ENCODE measurements at regions not wholly inside any gene's neighbourhood (a gene's known extent, or its start where the extent isn't known, plus 50 kb on each side); places are given as distances from the start of the nearest gene placed in this dataset.
"Not testable (repeated sequence)": the region's sequence is repeated elsewhere in the genome, so short reads cannot be mapped to it uniquely, and the experiment has no call there.

- no peaks in the 10 kb centered on the region for H3K36me3 ChIP-seq (ENCODE audit: control insufficient read depth in 1 of 2, insufficient read depth in 2 of 2, low read length in 2 of 2)
- H3K9me2 ChIP-seq (ENCODE audit: insufficient read depth): no peaks in the 10 kb centered on the region
- ChIA-PET POLR2A (no interaction called here), RAD21 (ENCODE audit: low non-redundant PET in 1 of 2, low total read pairs in 2 of 2, uncharacterized antibody in 2 of 2, unreplicated experiment in 2 of 2) (no interaction called here), CTCF (no interaction called here)
- no peak overlapping the region for H3K9ac ChIP-seq (ENCODE audit: low read length)
- H3K79me2 ChIP-seq (ENCODE audit: insufficient read depth, low read length): no peaks in the 10 kb centered on the region
- intact Hi-C loops (cut with micrococcal nuclease): no loop called here
- H3K27ac ChIP-seq (ENCODE audit: low read depth, low read length): no peak overlapping the region
- peaks cover 13% of the 10 kb centered on the region; the same call in 1 of the 2 replicates for H3K27me3 ChIP-seq (ENCODE audit: insufficient read depth, low read length)
- TF ChIP-seq SP1 (IDR thresholded peaks at IDR 0.05; ENCODE audit: low read depth) (no peak), RAD21 (IDR thresholded peaks at IDR 0.05; ENCODE audit: low read depth) (no peak), SRF (IDR thresholded peaks at IDR 0.05; ENCODE audit: low read depth) (no peak), POLR2A (IDR thresholded peaks at IDR 0.05; ENCODE audit: borderline replicate concordance, extremely low read depth, insufficient read depth, insufficient read length) (no peak), EZH2phosphoT487 (IDR thresholded peaks at IDR 0.05; ENCODE audit: borderline replicate concordance) (no peak), TCF7L2 (IDR thresholded peaks at IDR 0.05; ENCODE audit: borderline replicate concordance, extremely low read depth, insufficient read depth, insufficient read length) (no peak), ZBTB33 (IDR thresholded peaks at IDR 0.05; ENCODE audit: extremely low read depth, insufficient replicate concordance, low read length) (no peak), YY1 (IDR thresholded peaks at IDR 0.05; ENCODE audit: extremely low read depth, insufficient replicate concordance, low read depth, low read length) (no peak), SIN3A (IDR thresholded peaks at IDR 0.05; ENCODE audit: low read depth) (no peak)
- H3K9me3 ChIP-seq (ENCODE audit: control insufficient read depth in 1 of 2, insufficient read depth in 1 of 2, low read depth in 1 of 2, low read length in 2 of 2): no peaks in the 10 kb centered on the region
- H3K4me2 ChIP-seq (ENCODE audit: low read length): no peak overlapping the region
- H3K4me1 ChIP-seq (ENCODE audit: control insufficient read depth in 1 of 2, insufficient read depth in 2 of 2, low read length in 2 of 2): no peaks in the 10 kb centered on the region
- ATAC-seq (no peak), DNase-seq (ENCODE audit: low read depth, low spot score) (no peak)
- no TSS peak for BruUV-seq (replicated peaks)
- H2AFZ ChIP-seq (ENCODE audit: low read depth, low read length, poor library complexity, severe bottlenecking): no peak overlapping the region
- no peak overlapping the region for H3K4me3 ChIP-seq (replicated peaks in 1 of 2; ENCODE audit: low read depth in 1 of 2, low read length in 2 of 2)
- no peaks in the 10 kb centered on the region for H4K20me1 ChIP-seq (ENCODE audit: insufficient read depth)
Observed at GRCh38 chr20:57973886-57974285, 254.6 kb downstream of the ANKRD60 start.

GRCh38 chr20:57971583-57971982 is 256.9 kb downstream of the ANKRD60 start:
- H3K9me2 ChIP-seq (ENCODE audit: insufficient read depth); intact Hi-C loops (cut with micrococcal nuclease); H3K36me3 ChIP-seq (ENCODE audit: control insufficient read depth in 1 of 2, insufficient read depth in 2 of 2, low read length in 2 of 2); H3K9ac ChIP-seq (ENCODE audit: low read length); H2AFZ ChIP-seq (ENCODE audit: low read depth, low read length, poor library complexity, severe bottlenecking); H3K27ac ChIP-seq (ENCODE audit: low read depth, low read length); CTCF ChIA-PET; H4K20me1 ChIP-seq (ENCODE audit: insufficient read depth); ATAC-seq; POLR2A ChIA-PET; RAD21 ChIA-PET (ENCODE audit: low non-redundant PET in 1 of 2, low total read pairs in 2 of 2, uncharacterized antibody in 2 of 2, unreplicated experiment in 2 of 2); H3K79me2 ChIP-seq (ENCODE audit: insufficient read depth, low read length); H3K4me1 ChIP-seq (ENCODE audit: control insufficient read depth in 1 of 2, insufficient read depth in 2 of 2, low read length in 2 of 2); DNase-seq (ENCODE audit: low read depth, low spot score); H3K4me2 ChIP-seq (ENCODE audit: low read length); H3K4me3 ChIP-seq (replicated peaks in 1 of 2; ENCODE audit: low read depth in 1 of 2, low read length in 2 of 2); BruUV-seq (replicated peaks); H3K9me3 ChIP-seq (ENCODE audit: control insufficient read depth in 1 of 2, insufficient read depth in 1 of 2, low read depth in 1 of 2, low read length in 2 of 2): not testable (repeated sequence)
- peaks cover 20% of the 10 kb centered on the region for H3K27me3 ChIP-seq (ENCODE audit: insufficient read depth, low read length)

Data from HCT116 (cell line).